SW480 (cell line): ENCODE measurements at regions not wholly inside any gene's neighbourhood (a gene's known extent, or its start where the extent isn't known, plus 50 kb on each side); places are given as distances from the start of the nearest gene placed in this dataset.
A peak's percentile ranks its signal among the peaks of the same experiment; 100 is the strongest.

Experiments
- DNase-seq: peaks from one replicate; pipeline ENCODE4 v3.0.0-alpha.2; 2016; ENCODE audit warnings: low spot score

GRCh38 chr12:92535961-92536360 lies 166.8 kb upstream of the PLEKHG7 start:
- DNase-seq: no peak

DNA sequence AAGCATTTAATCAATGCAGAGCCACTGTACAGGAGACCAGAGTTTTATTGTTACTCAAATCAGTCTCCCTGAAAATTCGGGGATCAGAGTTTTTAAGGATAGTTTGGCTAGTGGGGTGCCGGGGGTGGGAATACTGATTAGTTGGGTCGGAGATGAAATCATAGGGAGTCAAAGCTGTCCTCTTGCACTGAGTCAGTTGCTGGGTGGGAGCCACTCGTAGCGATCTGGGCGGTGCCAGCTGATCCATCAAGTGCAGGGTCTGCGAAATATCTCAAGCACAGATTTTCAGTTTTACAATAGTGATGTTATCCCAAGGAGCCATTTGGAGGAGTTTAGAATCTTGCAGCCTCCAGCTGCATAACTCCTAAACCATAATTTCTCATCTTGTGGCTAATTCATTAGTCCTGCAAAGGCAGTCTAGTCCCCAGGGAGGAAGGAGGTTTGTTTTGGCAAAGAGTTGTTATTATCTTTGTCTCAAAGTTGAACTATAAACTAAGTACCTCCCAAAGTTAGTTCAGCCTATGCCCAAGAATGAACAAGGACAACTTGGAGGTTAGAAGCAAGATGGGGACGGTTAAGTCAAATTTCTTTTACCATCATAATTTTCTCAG lies 169.4 kb upstream of the PLEKHG7 start:
- DNase-seq: no peak

DNA sequence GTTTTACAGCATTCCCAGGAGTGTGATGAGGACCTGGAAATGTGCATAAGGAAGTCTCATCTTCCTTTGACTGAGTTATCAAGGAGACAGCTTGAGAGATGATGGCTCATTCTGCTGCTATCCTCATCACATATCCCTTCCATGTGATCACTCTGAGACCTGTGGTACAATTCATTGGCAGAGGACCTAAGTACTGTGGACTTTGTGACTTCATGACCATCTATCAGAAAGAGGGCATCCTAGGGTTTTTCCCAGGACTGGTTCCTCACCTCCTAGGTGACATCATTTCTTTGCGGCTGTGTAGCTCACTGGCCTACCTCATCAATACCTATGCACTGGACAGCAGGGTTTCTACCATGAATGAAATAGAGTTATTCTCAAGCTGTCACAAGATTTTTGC lies 172.1 kb upstream of the PLEKHG7 start:
- DNase-seq: no peak

- no peak for DNase-seq
Measured at GRCh38 chr12:92529944-92530343, 172.8 kb upstream of the PLEKHG7 start.

GRCh38 chr12:92528586-92528985 lies 174.2 kb upstream of the PLEKHG7 start:
- DNase-seq: no peak

DNA sequence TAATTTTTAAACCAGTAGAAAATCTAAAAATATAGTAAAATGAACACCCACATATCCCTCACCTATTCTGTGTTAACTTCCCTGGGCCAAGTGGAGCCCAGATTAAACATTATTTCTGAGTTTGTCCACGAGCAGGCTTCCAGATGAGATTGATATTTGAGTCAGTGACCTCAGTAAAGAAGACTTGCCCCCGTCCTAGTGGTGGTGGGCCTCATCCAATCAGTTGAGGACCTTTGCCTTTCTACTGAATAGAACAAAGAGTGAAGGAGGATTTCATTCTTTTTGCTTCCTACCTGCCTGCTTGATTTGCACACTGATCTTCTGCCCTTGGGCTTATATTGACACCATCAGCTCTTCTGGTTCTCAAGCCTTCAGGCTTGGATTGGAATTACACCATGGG lies 174.7 kb upstream of the PLEKHG7 start:
- no peak for DNase-seq

DNA sequence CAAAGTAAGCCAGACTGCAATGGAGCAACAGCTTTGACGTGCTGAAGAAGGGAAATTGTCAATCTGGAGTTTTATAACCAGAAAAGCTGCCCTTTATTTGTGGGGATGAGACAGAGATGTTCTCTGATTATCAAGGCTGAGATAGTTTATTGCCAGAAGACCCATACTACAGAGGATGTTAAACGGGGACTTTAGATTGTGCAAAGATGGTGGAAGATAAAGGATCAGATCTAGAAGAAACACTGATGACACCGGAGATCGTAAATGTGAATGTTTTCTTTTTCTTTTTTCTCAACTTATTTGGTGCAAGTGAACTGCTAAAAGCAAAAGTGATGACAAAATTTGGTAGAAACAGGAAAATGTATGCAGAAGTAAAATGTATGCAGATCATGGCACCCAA lies 178.3 kb upstream of the PLEKHG7 start:
- no peak for DNase-seq

DNA sequence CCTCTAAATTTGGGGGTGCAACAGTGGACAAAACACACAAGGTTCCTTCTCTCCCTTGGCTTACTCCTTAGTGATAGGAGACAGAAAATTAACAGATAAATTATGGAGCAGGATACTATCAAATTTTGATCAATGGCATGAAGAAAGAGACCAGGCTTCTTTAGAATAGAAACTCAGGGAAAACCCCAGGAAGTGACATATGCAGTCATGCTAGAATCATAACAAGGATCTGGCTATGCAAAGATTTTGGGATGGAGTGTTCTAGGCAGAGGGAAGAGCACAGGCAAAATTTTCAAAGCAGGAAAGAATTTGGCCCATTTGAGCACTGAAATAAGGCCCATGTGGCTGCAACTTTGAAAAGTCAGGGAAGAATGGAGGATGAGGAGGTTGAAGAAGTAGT lies 182.3 kb upstream of the PLEKHG7 start:
- DNase-seq: no peak

GRCh38 chr12:92519284-92519683 lies 183.5 kb upstream of the PLEKHG7 start:
- no peak for DNase-seq

DNA sequence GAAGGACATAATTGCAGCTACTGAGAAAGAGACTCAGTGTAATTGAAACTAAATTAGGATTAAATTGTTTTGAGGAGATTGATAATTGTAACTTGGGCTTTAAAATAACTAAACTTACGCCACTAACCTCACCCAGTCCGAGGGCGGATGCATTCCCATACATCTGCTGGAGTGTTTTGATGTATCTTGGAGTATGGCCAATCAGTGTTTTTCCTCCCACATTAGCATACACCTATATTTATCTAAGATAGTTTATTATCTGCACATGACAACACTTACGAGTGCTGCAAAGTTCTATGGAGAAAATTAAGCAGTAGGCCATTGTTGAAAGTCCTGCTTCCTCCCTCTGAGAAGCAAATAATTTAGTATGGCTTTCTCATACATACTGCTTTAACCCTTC lies 184.7 kb upstream of the PLEKHG7 start:
- no peak for DNase-seq

- no peak for DNase-seq
Measured at GRCh38 chr12:92516277-92516600, 186.6 kb upstream of the PLEKHG7 start.

- DNase-seq: no peak
Measured at GRCh38 chr12:92513231-92513730, 189.5 kb upstream of the PLEKHG7 start.

- no peak for DNase-seq
Measured at GRCh38 chr12:92511786-92512185, 191.0 kb upstream of the PLEKHG7 start.

- DNase-seq: peak; percentile 4
Measured at GRCh38 chr12:92509156-92509738, 193.5 kb upstream of the PLEKHG7 start.

GRCh38 chr12:92506891-92507290 lies 195.9 kb upstream of the PLEKHG7 start:
- no peak for DNase-seq

GRCh38 chr12:92506460-92506859 lies 196.3 kb upstream of the PLEKHG7 start:
- peak; percentile 3 for DNase-seq

GRCh38 chr12:92505254-92506231 lies 197.2 kb upstream of the PLEKHG7 start:
- DNase-seq: no peak

- DNase-seq: no peak
Measured at GRCh38 chr12:92504594-92504981, 198.2 kb upstream of the PLEKHG7 start.

GRCh38 chr12:92503971-92504593 lies 198.7 kb upstream of the PLEKHG7 start:
- no peak for DNase-seq

DNA sequence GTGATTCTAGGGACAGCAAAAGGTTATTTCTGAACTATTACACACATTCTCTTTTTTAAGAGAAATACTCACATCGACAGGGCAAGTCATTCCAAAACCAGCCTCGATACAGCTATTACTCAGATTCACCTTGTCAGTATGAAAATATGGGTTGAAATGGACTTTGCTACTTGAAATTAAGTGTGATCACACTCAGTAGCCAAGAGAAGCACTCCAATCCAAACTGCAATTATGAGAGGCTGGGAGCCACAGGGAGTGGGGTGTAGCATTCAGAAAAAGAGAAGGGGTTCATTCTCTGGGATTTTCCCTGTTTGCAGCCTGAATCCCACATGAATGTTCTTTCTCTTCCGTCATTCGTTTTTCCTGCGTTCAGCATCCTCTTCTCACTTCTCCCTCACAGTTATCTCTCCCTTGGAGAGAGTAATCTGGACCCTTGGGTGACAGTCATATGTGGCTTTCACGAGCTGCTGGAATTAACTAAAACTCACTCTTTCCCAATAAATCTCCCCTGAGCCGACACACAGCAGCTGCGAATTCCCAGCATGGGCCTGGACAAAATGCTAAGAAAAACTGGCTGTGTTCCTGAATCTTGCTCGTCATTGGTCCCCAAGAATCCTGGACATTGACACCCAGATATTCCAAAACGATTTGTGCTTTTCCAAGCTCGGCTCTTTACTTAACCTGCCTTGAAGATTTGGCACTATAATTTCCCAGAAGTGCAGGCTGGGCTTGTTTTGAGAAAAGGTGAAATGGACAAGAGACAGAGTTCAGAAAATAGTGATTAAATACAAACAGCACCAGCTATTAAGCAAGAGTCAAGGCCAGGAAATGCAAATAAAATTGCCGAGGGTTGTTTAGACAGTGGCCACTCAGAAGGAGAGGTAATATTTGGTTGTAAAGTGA lies 199.5 kb upstream of the PLEKHG7 start:
- no peak for DNase-seq

GRCh38 chr12:92502417-92503028 lies 200.3 kb upstream of the PLEKHG7 start:
- DNase-seq: peak; percentile 6
